ENCODE measurements at regions not wholly inside any gene's neighbourhood (a gene's known extent, or its start where the extent isn't known, plus 50 kb on each side); places are given as distances from the start of the nearest gene placed in this dataset.

DNA sequence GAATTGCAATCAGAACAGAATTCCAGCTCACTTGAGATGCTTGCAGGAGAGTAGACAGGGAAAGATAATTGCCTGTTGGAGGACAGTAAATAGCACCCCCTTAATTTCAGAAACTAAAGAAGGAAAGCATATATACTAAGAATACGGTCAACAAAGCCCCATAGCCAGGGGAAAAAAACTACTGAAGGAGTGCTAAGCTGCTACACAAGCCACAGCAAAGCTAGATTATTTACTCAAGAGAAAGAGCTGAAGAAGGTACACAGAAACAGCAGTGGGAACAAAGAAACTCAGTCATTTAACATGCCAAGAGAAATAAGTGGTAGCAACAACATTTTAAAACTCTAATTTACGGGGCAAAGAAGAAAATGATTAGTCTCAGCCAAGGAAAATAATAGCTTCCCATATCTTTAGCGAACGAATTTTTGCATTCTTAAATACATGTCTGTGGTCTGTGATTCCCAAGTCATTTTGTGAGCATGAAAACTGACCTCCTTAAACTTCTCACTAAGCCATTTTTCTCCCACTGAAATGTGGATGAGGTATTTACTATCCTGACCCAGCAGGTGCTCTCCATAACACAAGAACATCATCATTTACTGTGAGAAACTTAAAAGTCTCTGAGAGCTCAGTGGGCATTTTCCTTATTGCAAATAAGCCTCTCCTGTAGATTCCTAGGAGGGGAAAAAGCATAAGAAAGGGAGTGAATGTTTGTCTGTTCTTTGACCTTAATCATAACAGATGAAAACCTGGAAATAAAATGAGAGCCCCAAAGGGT lies 196.0 kb downstream of the PAX3 start:
- no peak overlapping the region for H3K27ac ChIP-seq (ENCODE audit: low read depth, low read length, poor library complexity, severe bottlenecking)
- no peak overlapping the region for H3K4me3 ChIP-seq (ENCODE audit: low read depth, low read length, poor library complexity, severe bottlenecking)
- H3K9ac ChIP-seq (ENCODE audit: low read length): no peak overlapping the region
- H2AFZ ChIP-seq (ENCODE audit: low read length): no peak overlapping the region
- no peaks in the 10 kb centered on the region for H3K27me3 ChIP-seq (ENCODE audit: insufficient read depth, low read length)
- H4K20me1 ChIP-seq (ENCODE audit: insufficient read depth, low read length): no peaks in the 10 kb centered on the region
- no peak for TF ChIP-seq EZH2 (IDR thresholded peaks at IDR 0.05; ENCODE audit: borderline replicate concordance, low read length)
- TF ChIP-seq, protein P1, sequence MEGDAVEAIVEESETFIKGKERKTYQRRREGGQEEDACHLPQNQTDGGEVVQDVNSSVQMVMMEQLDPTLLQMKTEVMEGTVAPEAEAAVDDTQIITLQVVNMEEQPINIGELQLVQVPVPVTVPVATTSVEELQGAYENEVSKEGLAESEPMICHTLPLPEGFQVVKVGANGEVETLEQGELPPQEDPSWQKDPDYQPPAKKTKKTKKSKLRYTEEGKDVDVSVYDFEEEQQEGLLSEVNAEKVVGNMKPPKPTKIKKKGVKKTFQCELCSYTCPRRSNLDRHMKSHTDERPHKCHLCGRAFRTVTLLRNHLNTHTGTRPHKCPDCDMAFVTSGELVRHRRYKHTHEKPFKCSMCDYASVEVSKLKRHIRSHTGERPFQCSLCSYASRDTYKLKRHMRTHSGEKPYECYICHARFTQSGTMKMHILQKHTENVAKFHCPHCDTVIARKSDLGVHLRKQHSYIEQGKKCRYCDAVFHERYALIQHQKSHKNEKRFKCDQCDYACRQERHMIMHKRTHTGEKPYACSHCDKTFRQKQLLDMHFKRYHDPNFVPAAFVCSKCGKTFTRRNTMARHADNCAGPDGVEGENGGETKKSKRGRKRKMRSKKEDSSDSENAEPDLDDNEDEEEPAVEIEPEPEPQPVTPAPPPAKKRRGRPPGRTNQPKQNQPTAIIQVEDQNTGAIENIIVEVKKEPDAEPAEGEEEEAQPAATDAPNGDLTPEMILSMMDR (IDR thresholded peaks at IDR 0.05; ENCODE audit: low read length): no peak
- no peaks in the 10 kb centered on the region for H3K79me2 ChIP-seq (ENCODE audit: insufficient read depth, low read length)
- no peaks in the 10 kb centered on the region for H3K4me1 ChIP-seq (ENCODE audit: insufficient read depth, low read length, severe bottlenecking)
- no peaks in the 10 kb centered on the region for H3K36me3 ChIP-seq (ENCODE audit: insufficient read depth, low read length)
- H3F3A ChIP-seq (ENCODE audit: insufficient read depth, low read length): no peaks in the 10 kb centered on the region
- H3K9me2 ChIP-seq (ENCODE audit: low read depth, low read length): no peaks in the 10 kb centered on the region
- no peak overlapping the region for H3K4me2 ChIP-seq (ENCODE audit: low read length)
- H3K9me3 ChIP-seq (ENCODE audit: low read length): no peaks in the 10 kb centered on the region

DNA sequence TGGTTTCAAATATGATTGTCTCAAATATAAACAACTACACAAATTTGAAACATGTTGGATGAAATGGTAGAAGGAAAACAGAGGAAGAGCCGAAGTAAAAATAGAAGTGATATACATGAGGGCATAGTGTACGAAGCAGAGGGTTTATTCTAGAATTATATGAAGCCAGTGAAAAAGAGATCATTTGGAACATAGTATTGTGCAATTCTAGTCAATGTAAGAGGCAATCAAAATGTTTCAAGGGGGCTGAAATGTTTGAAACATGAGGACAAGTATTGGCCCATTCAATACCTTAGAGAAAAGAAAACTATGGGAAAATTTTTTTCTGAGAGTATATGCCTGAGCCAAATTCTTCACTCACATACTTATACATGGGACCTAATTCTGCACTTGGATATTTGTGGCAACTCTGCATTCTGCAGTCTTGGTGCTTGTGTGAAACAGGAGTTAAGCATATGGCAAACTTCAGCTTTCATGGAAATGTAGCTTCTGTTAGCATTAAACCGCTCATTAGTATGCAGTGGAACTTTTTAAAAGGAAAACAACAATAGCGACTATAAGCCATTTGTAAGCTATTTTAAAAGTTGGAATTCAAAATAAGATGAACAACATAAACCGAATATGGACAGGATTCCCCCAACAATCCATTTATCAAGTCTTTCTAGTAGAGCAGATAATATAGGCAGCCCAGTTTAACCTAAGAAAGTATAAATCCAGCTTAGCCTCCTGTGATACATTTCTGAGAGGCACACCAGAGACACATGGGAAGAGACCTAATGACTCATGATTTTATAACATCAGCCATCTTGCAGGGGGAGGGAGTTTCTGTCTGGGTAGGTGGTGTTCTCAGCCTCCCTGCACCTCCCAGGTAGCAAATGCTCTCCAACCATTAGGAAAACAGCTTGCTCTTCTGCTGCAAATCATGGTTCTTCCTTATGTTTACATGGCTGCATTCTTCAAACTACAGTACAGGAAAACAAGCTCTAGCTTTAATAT lies 197.8 kb downstream of the PAX3 start:
- no peaks in the 10 kb centered on the region for H3K9me2 ChIP-seq (ENCODE audit: low read depth, low read length)
- no peak overlapping the region for H3K4me3 ChIP-seq (ENCODE audit: low read depth, low read length, poor library complexity, severe bottlenecking)
- H3F3A ChIP-seq (ENCODE audit: insufficient read depth, low read length): no peaks in the 10 kb centered on the region
- H3K4me1 ChIP-seq (ENCODE audit: insufficient read depth, low read length, severe bottlenecking): no peaks in the 10 kb centered on the region
- no peak overlapping the region for H3K9ac ChIP-seq (ENCODE audit: low read length)
- no peak for TF ChIP-seq EZH2 (IDR thresholded peaks at IDR 0.05; ENCODE audit: borderline replicate concordance, low read length)
- TF ChIP-seq, protein P1 (IDR thresholded peaks at IDR 0.05; ENCODE audit: low read length): no peak
- H2AFZ ChIP-seq (ENCODE audit: low read length): no peak overlapping the region
- H3K9me3 ChIP-seq (ENCODE audit: low read length): no peaks in the 10 kb centered on the region
- no peaks in the 10 kb centered on the region for H3K36me3 ChIP-seq (ENCODE audit: insufficient read depth, low read length)
- H3K79me2 ChIP-seq (ENCODE audit: insufficient read depth, low read length): no peaks in the 10 kb centered on the region
- H3K27me3 ChIP-seq (ENCODE audit: insufficient read depth, low read length): no peaks in the 10 kb centered on the region
- no peak overlapping the region for H3K27ac ChIP-seq (ENCODE audit: low read depth, low read length, poor library complexity, severe bottlenecking)
- no peaks in the 10 kb centered on the region for H4K20me1 ChIP-seq (ENCODE audit: insufficient read depth, low read length)
- H3K4me2 ChIP-seq (ENCODE audit: low read length): no peak overlapping the region

DNA sequence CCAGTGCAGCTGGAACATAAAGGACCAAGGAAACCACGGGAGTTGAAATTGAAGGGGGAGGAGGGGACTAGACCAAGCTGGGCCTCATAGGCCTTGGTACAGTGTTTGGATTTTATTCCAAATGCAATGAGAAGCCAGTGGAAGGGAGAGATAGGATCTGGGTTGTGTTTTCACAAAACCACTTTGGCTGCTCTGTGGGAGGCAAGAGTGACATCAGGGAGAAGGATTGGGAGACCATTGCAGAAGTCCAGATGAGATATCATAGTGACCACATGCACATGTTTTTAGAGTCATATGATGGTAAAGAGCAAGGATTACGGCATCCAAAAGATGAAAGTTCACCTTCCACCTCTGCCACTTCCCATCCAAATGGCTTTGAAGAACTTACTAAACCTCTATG lies 210.2 kb downstream of the PAX3 start:
- Histone ChIP-seq H2AFZ (ENCODE audit: low read length) (no peak overlapping the region), H3F3A (ENCODE audit: insufficient read depth, low read length) (no peaks in the 10 kb centered on the region), H3K4me3 (ENCODE audit: low read depth, low read length, poor library complexity, severe bottlenecking) (no peak overlapping the region), H3K27me3 (ENCODE audit: insufficient read depth, low read length) (no peaks in the 10 kb centered on the region), H3K9ac (ENCODE audit: low read length) (no peak overlapping the region), H3K9me3 (ENCODE audit: low read length) (no peaks in the 10 kb centered on the region), H3K36me3 (ENCODE audit: insufficient read depth, low read length) (no peaks in the 10 kb centered on the region), H3K9me2 (ENCODE audit: low read depth, low read length) (no peaks in the 10 kb centered on the region), H3K79me2 (ENCODE audit: insufficient read depth, low read length) (no peaks in the 10 kb centered on the region), H3K4me1 (ENCODE audit: insufficient read depth, low read length, severe bottlenecking) (no peaks in the 10 kb centered on the region), H3K4me2 (ENCODE audit: low read length) (no peak overlapping the region), H3K27ac (ENCODE audit: low read depth, low read length, poor library complexity, severe bottlenecking) (no peak overlapping the region), H4K20me1 (ENCODE audit: insufficient read depth, low read length) (no peaks in the 10 kb centered on the region)
- no peak for TF ChIP-seq EZH2 (IDR thresholded peaks at IDR 0.05; ENCODE audit: borderline replicate concordance, low read length)
- TF ChIP-seq, protein P1 (IDR thresholded peaks at IDR 0.05; ENCODE audit: low read length): no peak
